GM18909 (cell line): ENCODE measurements at regions not wholly inside any gene's neighbourhood (a gene's known extent, or its start where the extent isn't known, plus 50 kb on each side); places are given as distances from the start of the nearest gene placed in this dataset.
"Not testable (repeated sequence)": the region's sequence is repeated elsewhere in the genome, so short reads cannot be mapped to it uniquely, and the experiment has no call there.

ENCODE experiments used
- ATAC-seq: cut with Tn5 transposase; IDR thresholded peaks from one replicate; pipeline ENCODE4 v1.9.1; 2021; ENCODE audit warnings: mild to moderate bottlenecking; ENCODE audit not compliant: unreplicated experiment, poor library complexity

- ATAC-seq, result no peak
Measured at GRCh38 chr6:22214314-22214713, 82.5 kb downstream of the PRL start.

DNA sequence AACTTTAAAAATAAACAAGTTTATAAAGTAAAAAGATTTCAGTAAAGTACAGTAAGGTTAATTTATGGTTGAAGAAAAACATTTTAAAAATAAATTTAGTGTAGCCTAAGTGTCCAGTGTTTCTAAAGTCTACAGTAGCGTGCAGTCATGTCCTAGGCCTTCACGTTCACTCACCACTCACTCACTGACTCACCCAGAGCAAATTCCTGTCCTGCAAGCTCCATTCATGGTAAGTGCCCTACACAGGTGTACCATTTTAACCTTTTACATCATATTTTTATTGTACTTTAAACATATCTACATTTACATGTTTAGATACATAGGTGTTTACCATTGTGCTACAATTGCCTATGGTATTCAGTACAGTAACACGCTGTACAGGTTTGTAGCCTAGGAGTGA is 81.4 kb downstream of the PRL start:
- ATAC-seq, result not testable (repeated sequence)

DNA sequence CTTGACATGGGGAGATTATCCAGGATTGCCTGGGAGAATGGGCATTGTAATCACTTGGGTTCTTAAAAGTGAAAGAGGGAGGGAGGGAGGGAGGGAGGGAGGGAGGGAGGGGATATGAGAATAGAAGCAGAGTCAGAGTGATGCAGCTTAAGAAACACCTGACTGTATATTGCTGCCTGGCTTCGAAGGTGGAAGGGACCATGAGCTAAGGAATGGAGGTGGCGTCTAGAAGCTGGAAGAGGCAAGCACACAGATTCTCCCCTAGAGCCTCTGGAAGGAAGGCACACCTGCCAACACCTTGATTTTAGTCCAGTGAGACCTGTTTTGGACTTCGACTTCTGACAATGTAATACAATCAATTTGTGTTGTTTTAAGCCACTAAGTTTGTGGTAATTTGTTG is 78.4 kb downstream of the PRL start:
- no peak for ATAC-seq

GRCh38 chr6:22219925-22220324 is 76.9 kb downstream of the PRL start:
- ATAC-seq, result no peak

- ATAC-seq, result no peak
Measured at GRCh38 chr6:22221211-22221610, 75.6 kb downstream of the PRL start.

DNA sequence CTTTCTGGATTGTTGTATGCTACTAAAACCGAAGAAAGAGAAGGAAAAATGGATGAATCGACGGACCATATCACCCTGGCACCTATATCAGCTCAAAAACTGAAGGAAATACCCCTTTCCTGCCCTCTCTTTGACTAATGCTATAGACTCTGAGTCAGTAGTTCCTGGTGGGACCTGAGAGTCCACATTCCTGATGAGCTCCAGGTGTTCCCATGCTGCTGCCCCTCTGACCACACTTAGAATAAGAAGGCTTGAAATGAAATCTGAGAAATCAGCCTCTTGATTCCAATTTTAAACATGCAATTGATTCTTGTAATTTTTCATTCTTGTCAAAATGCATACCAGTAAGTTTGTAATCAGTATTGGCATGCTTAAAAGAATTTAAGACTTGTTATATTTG is 75.2 kb downstream of the PRL start:
- no peak for ATAC-seq

- no peak for ATAC-seq
Measured at GRCh38 chr6:22222469-22222868, 74.4 kb downstream of the PRL start.

GRCh38 chr6:22227824-22228610 is 68.8 kb downstream of the PRL start:
- ATAC-seq, result no peak

GRCh38 chr6:22231050-22231449 is 65.8 kb downstream of the PRL start:
- no peak for ATAC-seq

DNA sequence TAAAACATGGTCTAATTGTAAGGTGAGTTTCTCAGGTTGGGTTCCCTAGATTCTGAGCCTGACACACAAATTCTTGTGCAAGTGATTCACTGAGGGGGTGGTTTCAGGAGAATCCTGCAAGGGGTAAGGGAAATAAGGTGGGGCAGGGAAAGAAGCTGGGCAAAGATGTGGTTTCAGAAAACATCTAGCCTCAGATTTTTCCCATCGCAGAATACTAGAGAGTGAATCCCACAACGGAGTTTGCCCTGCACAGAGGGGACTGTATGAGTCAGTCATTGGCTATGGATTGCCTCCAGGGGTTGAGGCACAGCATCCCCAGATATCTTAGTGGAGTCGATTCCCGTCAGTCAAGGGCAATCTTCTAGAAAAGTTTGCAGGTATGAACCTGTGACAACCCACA is 65.2 kb downstream of the PRL start:
- no peak for ATAC-seq

DNA sequence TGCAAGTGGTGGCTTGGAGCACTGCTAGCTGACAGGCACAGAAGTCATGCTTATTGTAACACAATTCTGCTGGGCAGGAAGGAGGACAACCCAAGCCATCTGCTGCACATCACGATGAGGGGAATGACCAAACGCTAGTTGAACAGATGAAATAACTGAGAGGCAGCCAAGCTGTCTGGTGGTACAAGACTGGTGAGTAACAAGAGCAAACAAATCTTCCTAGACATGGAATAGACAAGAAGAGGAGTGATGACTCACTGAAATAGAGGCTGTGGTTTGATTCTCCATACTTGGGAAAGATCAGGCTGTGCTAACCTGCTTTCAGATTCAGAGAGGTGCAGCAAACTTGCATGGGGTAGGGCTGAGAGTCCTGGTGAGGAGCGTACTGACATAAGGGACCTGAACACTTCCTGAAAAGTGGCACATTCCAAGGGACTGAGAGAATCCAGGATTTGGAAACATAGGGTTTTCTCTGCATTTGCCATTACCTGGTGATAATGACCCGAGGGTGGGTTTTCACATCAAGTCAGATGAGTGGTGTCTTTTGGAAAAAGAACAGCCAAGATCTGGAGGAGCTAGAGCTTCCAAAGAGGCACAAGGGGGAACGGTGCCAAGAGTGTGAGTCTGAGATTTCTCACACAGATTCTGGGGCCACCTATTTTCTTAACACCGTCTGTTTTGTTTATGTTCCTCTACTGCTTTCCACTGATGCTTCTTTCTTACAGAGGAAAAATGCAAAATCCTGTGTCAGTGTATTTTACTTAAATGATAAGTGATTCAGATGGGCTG is 60.0 kb downstream of the PRL start:
- ATAC-seq, result no peak
